ENCODE measurements at regions not wholly inside any gene's neighbourhood (a gene's known extent, or its start where the extent isn't known, plus 50 kb on each side); places are given as distances from the start of the nearest gene placed in this dataset.

GRCh38 chr4:153974452-153974851 lies 185.6 kb upstream of the SFRP2 start:
- H3K36me3 ChIP-seq: no peaks in the 10 kb centered on the region
- ATAC-seq (no peak), DNase-seq (no peak)
- TF ChIP-seq CTCF (IDR thresholded peaks at IDR 0.05): no peak
- H3K27me3 ChIP-seq: no peaks in the 10 kb centered on the region
- intact Hi-C loops (cut with DNase I): no loop called here
- no peaks in the 10 kb centered on the region for H3K4me1 ChIP-seq
- H3K4me3 ChIP-seq: no peak overlapping the region
- no peak overlapping the region for H3K27ac ChIP-seq
- peaks cover 3% of the 10 kb centered on the region for H3K9me3 ChIP-seq

GRCh38 chr4:153973942-153974341 lies 185.1 kb upstream of the SFRP2 start:
- no peak overlapping the region for H3K27ac ChIP-seq
- no peak for DNase-seq
- no peak for ATAC-seq
- no peak overlapping the region for H3K4me3 ChIP-seq
- no peaks in the 10 kb centered on the region for H3K4me1 ChIP-seq
- H3K9me3 ChIP-seq: peaks cover 3% of the 10 kb centered on the region
- no peak for TF ChIP-seq CTCF (IDR thresholded peaks at IDR 0.05)
- intact Hi-C loops (cut with DNase I): no loop called here
- no peaks in the 10 kb centered on the region for H3K36me3 ChIP-seq
- H3K27me3 ChIP-seq: no peaks in the 10 kb centered on the region

- intact Hi-C loops (cut with DNase I): no loop called here
- Histone ChIP-seq H3K27me3 (no peaks in the 10 kb centered on the region), H3K4me1 (no peaks in the 10 kb centered on the region), H3K27ac (no peak overlapping the region), H3K4me3 (no peak overlapping the region), H3K9me3 (peaks cover 3% of the 10 kb centered on the region), H3K36me3 (no peaks in the 10 kb centered on the region)
- DNase-seq: no peak
- no peak for ATAC-seq
- TF ChIP-seq CTCF (IDR thresholded peaks at IDR 0.05): no peak
Measured at GRCh38 chr4:153971899-153972298, 183.0 kb upstream of the SFRP2 start.

- H3K9me3 ChIP-seq: peaks cover 3% of the 10 kb centered on the region
- H3K27ac ChIP-seq: no peak overlapping the region
- H3K4me3 ChIP-seq: no peak overlapping the region
- no peaks in the 10 kb centered on the region for H3K4me1 ChIP-seq
- intact Hi-C loops (cut with DNase I): no loop called here
- no peak for DNase-seq
- H3K36me3 ChIP-seq: no peaks in the 10 kb centered on the region
- H3K27me3 ChIP-seq: no peaks in the 10 kb centered on the region
- no peak for TF ChIP-seq CTCF (IDR thresholded peaks at IDR 0.05)
- ATAC-seq: no peak
Measured at GRCh38 chr4:153970169-153970568, 181.3 kb upstream of the SFRP2 start.

- no peak for TF ChIP-seq CTCF (IDR thresholded peaks at IDR 0.05)
- H3K27me3 ChIP-seq: no peaks in the 10 kb centered on the region
- no peak for DNase-seq
- H3K9me3 ChIP-seq: peaks cover 3% of the 10 kb centered on the region
- H3K4me1 ChIP-seq: no peaks in the 10 kb centered on the region
- ATAC-seq: no peak
- no peak overlapping the region for H3K27ac ChIP-seq
- H3K4me3 ChIP-seq: no peak overlapping the region
- intact Hi-C loops (cut with DNase I): no loop called here
- no peaks in the 10 kb centered on the region for H3K36me3 ChIP-seq
Measured at GRCh38 chr4:153969542-153969941, 180.7 kb upstream of the SFRP2 start.

- intact Hi-C loops (cut with DNase I): no loop called here
- no peak for ATAC-seq
- H3K27me3 ChIP-seq: no peaks in the 10 kb centered on the region
- H3K9me3 ChIP-seq: no peaks in the 10 kb centered on the region
- no peak for DNase-seq
- no peak overlapping the region for H3K27ac ChIP-seq
- no peaks in the 10 kb centered on the region for H3K4me1 ChIP-seq
- no peaks in the 10 kb centered on the region for H3K36me3 ChIP-seq
- TF ChIP-seq CTCF (IDR thresholded peaks at IDR 0.05): no peak
- no peak overlapping the region for H3K4me3 ChIP-seq
Measured at GRCh38 chr4:153966641-153967040, 177.8 kb upstream of the SFRP2 start.

All from upper lobe of right lung (tissue), 1 donor.